ENCODE measurements at regions not wholly inside any gene's neighbourhood (a gene's known extent, or its start where the extent isn't known, plus 50 kb on each side); places are given as distances from the start of the nearest gene placed in this dataset.

DNA sequence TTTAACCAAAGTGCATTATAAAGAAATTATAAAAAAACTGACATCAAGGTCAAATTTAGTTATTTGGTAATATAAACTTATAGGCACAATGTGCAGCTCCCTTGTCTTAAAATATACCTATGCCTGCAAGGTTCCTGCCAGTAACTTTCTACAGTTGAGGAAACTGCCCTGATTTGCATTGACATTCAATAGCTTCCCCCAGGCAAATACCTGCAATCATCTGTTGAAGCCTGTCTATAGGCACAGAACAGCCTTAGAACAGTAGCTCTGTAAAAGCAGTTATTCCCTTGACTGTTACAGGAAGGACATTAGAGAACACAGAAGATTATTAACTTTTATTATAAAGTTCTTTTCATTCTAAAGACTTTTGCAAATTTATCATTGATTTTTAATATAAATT lies 1239.5 kb downstream of the PCDH9 start:
- Histone ChIP-seq H3K23me2 (ENCODE audit: insufficient read length, low read depth, low read length, poor library complexity, severe bottlenecking) (no peaks in the 10 kb centered on the region), H3K4ac (ENCODE audit: low read depth, low read length) (no peak overlapping the region), H4K5ac (ENCODE audit: insufficient read length, low read depth, low read length) (no peak overlapping the region), H2AFZ (ENCODE audit: low read length) (no peak overlapping the region), H3K9me3 (ENCODE audit: control insufficient read depth, low read depth, low read length) (no peaks in the 10 kb centered on the region), H3K27me3 (ENCODE audit: insufficient read depth, low read length) (no peaks in the 10 kb centered on the region), H3K18ac (ENCODE audit: insufficient read length, low read depth, low read length) (no peak overlapping the region), H3T11ph (ENCODE audit: low read length) (no peak overlapping the region), H3K4me1 (ENCODE audit: insufficient read depth, low read length) (no peaks in the 10 kb centered on the region), H3K4me2 (ENCODE audit: insufficient read depth, insufficient read length, low read length) (no peak overlapping the region), H2BK120ac (ENCODE audit: low read depth, low read length, poor library complexity, severe bottlenecking) (no peak overlapping the region), H4K91ac (ENCODE audit: insufficient read length, low read depth, low read length) (no peak overlapping the region), H2AK5ac (ENCODE audit: insufficient read length, low read length) (no peak overlapping the region), H2BK15ac (ENCODE audit: low read depth, low read length) (no peak overlapping the region), H3K56ac (ENCODE audit: insufficient read length, low read depth, low read length) (no peak overlapping the region), H2BK5ac (ENCODE audit: insufficient read length, low read length) (no peak overlapping the region), H4K8ac (replicated peaks; ENCODE audit: insufficient read length, low read depth, low read length) (no peak overlapping the region), H3K79me1 (ENCODE audit: insufficient read depth, low read depth, low read length, poor library complexity, severe bottlenecking) (no peaks in the 10 kb centered on the region), H3K27ac (ENCODE audit: insufficient read length, low read depth, low read length) (no peak overlapping the region), H4K20me1 (ENCODE audit: control insufficient read depth, insufficient read depth, insufficient read length) (no peaks in the 10 kb centered on the region), H3K9ac (ENCODE audit: extremely low read depth, insufficient read length, low read length) (no peak overlapping the region), H3K14ac (ENCODE audit: insufficient read depth, low read length) (no peak overlapping the region), H2BK20ac (ENCODE audit: low read depth, low read length, poor library complexity, severe bottlenecking) (no peak overlapping the region), H2BK12ac (ENCODE audit: insufficient read length, low read depth, low read length) (no peak overlapping the region), H3K79me2 (ENCODE audit: insufficient read depth, low read length) (no peaks in the 10 kb centered on the region), H3K23ac (ENCODE audit: insufficient read length, low read depth, low read length) (no peak overlapping the region)
- H3K36me3 Mint-ChIP-seq (ENCODE audit: insufficient read depth in 1 of 3, low read depth in 3 of 3) = no peaks in the 10 kb centered on the region
- H3K9me3 Mint-ChIP-seq = no peaks in the 10 kb centered on the region; a peak in 1 of 5 replicates
- no peak overlapping the region for H3K27ac Mint-ChIP-seq
- no peaks in the 10 kb centered on the region for H3K4me1 Mint-ChIP-seq
- no peak for DNase-seq
- H3K4me3 Mint-ChIP-seq = no peak overlapping the region
- TF ChIP-seq, protein P1, sequence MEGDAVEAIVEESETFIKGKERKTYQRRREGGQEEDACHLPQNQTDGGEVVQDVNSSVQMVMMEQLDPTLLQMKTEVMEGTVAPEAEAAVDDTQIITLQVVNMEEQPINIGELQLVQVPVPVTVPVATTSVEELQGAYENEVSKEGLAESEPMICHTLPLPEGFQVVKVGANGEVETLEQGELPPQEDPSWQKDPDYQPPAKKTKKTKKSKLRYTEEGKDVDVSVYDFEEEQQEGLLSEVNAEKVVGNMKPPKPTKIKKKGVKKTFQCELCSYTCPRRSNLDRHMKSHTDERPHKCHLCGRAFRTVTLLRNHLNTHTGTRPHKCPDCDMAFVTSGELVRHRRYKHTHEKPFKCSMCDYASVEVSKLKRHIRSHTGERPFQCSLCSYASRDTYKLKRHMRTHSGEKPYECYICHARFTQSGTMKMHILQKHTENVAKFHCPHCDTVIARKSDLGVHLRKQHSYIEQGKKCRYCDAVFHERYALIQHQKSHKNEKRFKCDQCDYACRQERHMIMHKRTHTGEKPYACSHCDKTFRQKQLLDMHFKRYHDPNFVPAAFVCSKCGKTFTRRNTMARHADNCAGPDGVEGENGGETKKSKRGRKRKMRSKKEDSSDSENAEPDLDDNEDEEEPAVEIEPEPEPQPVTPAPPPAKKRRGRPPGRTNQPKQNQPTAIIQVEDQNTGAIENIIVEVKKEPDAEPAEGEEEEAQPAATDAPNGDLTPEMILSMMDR (conservative IDR thresholded peaks at IDR 0.05) = no peak
- H3K27me3 Mint-ChIP-seq (ENCODE audit: low read depth) = no peaks in the 10 kb centered on the region
